T-helper 9 cell (primary cell): ENCODE measurements at regions not wholly inside any gene's neighbourhood (a gene's known extent, or its start where the extent isn't known, plus 50 kb on each side); places are given as distances from the start of the nearest gene placed in this dataset.

Experiments used
- DNase-seq: peaks from one replicate; pipeline ENCODE4 v3.0.0-alpha.2; 2020

DNA sequence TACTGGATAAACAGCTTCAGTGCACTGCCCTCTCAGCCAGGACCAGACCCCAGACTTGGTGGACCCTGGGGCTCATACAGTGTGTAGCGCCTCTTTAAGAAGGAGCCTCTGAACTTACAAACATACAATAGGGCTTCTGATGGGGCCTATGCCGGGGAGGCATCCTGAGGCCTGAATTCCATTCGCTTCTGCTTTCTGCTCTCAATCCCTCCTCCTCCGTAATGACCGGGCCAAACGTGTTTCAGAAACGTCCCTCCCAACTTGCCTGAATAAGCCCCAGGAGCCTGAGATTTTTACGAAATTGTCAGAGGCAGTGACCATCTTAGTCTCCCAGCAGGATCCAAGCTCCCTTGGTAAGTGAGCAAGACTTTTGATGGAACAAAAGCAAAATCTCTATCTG is 128.1 kb upstream of the BOD1 start:
- no peak for DNase-seq

DNA sequence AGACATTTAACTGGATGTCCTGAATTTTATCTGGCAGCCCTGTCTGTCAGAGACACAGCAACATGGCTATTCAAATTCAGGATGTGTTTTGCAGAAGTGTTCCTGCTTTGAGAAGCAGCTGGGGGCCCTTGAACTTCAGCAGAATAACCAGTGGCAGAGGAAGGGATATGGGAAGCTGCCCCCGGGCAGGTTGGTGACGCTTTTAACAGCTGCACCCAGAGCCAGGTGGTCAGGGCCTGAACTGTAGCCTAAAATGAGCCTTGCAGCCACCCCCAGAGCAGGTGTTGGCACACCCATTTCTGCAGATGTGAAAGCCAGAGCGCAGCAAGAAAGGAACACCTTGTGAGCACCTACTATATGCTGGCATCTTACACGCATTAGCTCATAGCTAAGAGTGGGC is 128.7 kb upstream of the BOD1 start:
- no peak for DNase-seq

DNA sequence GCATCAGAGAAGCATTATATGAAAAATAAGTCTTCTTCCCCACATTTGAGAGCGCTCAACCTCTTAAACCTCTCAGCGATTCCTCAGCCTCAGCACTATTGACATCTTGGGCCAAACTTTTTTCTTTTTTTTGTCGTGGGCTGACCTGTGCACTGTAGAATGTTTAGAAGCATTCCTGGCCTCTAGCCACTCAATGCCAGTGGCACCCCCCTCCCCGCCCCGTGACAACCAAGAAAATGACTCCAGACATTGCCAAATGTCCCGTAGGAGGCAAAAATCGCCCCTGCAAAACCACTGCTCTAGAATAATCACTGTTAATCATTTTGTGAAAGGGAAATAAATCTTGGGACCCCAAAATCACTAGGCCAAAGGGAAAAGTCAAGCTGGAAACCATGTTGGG is 129.1 kb upstream of the BOD1 start:
- no peak for DNase-seq

DNA sequence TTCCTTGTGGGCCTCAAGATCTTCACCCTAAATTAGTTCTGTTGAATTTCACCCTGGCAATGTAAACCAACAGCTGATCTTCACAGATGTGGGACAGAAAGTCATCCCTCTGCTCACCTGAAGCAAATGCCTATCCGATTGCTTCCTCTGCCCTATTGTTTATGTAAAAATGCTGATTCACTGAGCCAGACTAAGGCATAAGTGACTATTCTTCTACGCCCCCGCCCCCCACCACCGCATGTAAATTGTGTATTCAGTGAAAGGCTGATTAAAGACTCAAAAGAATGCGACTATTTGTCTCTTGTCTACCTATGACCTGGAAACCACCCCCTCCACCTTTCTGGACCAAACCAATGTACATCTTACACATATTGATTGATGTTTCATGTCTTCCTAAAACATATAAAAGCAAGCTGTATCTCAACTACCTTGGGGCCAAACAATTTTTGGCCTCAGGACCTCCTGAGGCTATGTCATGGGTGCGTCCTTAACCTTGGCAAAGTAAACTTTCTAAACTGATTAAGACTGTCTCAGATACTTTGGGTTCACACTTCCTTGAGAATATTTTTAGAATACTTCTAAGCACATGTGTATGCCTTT is 129.7 kb upstream of the BOD1 start:
- DNase-seq = no peak

DNA sequence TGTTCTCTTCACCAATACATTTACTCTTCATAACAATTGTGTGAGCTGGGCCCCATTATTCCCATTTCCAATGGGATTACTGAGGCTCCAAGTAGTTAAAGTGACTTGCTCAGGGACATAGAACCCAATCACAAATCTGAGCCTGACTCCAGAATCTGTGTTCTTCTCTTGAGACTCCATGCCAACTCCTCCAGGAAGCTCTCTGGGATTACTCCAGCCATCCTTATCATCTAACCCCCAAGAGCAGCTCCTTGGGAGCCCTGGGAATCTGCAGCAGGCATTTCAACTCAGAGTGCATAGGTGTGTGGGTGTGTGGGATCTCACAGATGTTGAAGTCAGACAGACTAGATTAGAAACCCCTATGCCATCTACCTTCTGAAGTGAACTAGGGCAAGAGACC is 131.4 kb upstream of the BOD1 start:
- no peak for DNase-seq

DNA sequence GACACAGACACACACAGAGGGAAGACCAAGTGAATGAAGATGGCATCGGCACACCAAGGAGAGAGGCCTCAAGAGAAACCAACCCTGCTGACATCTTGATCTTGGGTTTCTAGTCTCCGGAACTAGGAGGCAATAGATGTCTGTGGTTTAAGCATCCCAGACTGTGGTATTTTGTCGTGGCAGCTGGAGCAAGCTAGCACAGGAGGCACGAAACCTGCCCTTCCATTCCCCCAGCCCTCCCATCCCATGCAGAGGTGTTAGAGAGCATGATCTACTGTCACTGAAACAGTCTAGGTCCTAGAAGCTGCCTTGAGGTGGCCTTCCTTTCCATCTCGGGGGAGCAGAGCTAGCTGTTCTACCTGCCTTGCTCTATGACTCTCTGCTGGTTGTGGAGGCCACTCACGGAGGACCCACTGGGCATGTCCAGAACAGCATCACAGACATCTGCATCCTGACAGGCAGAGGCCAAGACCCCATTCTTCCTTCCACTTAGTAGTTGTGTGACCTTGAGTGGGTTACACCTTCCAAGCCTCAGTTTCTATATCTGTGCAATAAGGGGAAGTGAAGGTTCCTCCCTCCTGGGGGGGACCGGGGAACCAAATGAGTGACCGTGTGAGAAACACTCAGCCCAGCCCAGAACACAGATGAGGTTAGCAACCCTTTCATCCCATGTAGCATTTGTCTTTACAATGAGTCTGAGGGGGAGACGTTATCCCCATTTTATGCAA is 134.3 kb upstream of the BOD1 start:
- no peak for DNase-seq

DNA sequence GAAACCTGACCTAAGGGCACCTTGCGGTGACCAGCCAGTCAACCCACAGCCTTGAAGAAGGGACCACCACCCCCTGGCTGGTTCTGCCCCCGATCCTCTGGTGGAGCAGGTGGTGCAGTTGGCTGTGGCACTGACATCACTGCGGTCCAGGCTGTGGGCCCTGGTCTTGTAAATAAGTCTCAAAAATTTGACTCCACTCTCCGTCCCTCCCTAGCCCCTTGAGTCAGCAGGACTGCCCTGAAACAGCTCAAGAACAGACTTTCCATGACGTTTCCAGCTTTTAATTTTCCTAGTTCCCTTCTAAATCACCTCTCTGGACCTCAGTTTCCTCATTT is 134.8 kb upstream of the BOD1 start:
- DNase-seq = no peak

DNA sequence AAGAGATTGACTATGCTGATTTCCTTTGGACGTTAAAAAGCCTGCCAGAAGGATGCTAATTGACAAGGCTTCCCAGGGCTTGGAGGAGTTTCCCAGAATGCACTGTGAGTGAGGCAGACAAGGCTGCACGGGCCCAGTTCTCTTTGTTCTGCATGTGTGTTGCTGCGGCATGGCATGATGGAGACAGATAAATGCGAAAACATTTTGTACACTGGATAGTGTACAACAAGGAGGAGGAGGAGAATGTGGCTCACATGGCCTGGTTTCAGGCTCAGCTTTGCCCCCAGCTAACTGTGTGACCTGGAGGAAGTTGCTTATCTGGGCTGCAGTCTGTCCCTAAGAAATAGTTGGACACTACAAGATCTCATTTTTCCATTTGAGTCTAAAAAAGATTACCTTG is 135.5 kb upstream of the CPEB4 start:
- no peak for DNase-seq

DNA sequence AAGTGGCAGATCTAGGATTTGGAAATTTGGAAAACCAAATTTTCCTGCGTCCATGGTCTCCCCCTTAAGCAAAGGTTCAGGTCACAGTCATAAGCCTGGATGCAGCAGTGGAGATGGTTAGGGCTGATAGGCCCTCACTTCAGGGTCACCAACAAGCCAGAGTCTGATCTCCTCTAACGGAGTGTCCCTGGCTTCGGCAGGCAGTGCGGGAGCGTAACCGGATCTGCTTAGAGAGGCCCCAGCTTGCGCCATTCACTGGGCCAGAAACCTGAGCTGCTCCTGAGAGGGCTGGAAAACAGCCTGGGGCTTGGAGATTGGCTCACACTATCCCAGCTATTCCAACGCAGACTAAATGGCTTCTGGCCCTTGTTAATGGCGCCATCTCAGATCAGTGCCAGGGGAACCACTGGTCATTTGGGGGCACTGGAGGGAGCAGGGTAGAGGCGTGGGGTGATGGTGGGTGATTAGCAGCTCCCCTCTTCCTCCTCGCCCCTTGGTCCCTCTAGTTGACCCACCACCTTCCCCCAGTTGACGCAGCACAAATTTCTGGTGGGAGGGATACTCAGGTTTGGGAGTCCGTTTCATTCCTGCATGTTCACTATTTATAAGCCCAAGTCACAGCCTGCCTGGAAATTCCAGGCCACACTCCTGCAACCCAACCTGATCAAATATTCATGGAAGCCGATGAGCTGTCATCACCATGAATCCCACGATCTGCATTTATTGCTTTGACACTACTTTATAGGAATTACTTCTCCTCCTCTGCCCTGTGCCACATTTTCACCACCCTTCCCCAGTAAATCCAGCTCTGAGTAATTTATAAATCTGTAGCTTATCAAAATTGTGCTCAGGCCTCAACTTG is 134.6 kb upstream of the CPEB4 start:
- DNase-seq = no peak

DNA sequence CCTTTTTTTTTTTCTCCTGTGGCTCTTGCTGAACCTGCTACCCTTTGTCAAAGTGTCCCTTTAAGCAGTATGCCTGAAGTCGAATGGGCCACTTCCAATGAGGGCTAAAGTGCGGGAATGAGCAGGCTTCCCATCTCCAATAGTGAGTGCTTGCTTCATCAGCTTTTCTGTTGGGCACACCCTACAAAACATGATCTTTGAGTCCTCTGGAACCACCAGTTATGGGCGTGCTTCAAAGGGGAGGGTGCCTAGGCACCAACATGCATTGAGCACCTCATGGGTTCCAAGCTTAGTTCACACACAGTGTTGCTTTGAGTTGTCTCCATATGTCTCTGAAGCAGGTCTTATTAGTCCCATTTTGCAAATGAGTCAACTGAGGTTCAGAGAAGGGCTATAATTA is 132.8 kb upstream of the CPEB4 start:
- no peak for DNase-seq

DNA sequence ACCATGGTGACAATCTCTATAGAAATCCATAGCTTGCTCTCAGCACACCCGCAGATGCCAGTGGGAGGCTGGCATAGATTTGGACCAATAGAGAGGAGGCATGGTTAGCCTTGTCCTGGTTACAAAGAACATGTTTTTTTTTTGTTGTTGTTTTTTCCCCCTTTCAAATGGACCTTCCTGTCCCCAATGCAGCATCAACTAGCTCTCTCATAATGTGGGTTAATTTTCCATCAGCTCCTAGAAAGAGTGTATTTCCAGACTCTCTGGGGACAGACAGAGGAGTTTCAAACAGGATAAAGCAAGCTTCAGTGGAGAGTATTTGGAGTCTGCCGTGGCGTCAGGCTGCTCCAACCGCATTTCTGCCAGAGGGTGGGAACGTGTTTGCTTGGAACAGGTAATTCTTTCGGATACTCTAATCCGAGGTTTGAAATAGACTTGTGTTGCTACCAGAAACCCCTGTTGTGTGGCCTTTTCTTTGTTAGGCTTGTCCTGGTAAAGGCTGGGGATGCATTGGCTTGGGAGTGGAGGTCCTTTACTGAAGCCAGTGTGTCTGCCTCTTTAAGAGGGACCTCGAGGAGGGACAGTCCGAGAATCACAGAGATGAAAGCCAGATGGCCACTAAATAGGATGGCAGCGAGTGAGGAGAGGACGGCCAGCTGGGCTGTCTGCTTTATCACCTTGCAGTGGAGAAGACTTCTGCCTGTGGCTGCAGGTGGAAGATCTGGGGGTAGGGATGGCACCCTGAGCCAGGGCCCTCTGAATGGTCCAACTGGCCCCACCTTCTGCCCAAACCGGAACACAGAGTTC is 130.5 kb upstream of the CPEB4 start:
- DNase-seq = no peak

DNA sequence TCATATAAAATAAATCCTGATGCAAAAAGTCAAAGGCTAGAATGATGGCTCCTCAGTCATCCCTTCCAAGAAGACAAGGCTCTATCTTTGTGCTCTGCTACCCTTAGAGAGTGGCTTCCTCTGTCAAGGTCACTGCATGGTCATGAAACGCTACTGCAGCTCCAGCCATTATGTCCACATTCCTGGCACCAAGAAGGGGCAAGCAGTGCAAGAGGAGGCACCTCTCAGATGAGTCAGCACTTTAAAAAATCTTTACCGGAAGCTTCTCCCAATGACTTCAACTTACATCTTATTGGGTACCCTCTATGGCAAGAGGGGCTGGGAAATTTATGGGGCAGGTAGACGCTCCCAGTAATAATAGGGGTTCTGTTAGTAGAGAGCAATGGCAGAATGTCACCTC is 129.5 kb upstream of the CPEB4 start:
- no peak for DNase-seq

DNA sequence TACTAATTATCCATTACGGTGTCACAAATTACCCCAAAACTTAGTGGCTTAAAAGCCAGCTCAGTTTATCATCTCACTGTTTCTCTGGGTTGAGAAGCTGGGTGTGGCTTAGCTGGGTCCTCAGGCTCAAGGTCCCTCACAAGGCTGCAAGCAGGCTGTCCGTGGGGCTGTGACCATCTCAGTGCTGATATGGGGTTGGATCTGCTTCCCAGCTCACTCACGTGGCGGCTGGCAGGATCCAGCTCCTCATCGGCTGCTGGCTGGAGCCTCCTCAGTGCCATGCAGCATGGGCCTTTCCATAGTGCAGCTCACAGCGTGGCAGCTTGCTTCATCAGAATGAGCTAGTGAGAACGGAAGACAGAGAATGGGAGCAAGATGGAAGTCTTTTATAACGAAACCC is 128.5 kb upstream of the CPEB4 start:
- DNase-seq = no peak

DNA sequence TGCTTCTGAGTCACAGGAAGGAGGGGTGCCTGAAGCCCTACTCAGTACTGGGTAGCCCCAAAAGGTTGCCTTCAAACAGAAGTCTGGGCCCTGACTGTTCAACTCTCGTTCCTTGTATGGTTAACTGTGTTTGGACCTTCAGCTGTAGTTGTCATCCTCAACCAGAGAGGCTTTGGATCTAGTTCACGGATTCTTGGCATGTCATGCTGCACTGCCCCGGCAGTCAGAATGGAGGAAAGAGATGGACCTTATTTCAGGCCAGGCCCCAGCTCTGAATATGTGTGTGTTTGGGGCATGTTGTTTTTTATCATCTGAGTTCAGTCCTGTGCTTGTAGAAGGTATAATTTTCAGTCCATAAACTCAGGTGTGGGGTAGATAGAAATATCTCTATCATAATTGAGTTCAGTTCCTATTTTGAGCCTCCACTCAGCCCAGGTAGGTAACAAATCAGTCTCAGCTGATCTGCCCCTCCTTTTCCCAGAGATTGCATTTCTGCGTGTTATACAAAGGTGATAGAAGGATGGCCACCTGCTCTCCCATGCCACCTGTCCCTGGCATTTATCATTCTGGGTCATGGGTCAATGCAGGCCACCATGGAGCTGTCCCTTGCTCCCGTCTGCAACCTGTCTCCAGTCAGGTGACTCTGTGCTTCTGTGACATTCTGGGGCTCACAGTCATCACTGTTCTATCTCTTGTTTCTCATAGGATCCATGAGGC is 127.5 kb upstream of the CPEB4 start:
- DNase-seq = no peak

DNA sequence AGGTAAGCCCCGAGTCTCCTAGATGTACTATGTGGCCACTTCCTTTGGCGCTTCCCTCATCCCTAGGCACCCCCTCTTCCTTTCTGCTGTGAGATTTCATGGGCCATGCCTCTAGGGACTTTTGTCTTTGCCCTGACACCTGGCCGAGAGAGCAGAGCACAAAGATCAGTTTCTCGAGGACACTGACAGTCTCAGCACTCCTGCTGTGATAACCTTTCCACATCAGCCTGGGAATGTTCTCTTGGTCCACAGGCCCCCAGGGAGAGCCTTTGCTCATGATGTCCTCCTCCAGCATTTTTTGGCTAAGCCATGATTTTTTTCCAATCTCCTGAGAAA is 127.0 kb upstream of the CPEB4 start:
- no peak for DNase-seq

DNA sequence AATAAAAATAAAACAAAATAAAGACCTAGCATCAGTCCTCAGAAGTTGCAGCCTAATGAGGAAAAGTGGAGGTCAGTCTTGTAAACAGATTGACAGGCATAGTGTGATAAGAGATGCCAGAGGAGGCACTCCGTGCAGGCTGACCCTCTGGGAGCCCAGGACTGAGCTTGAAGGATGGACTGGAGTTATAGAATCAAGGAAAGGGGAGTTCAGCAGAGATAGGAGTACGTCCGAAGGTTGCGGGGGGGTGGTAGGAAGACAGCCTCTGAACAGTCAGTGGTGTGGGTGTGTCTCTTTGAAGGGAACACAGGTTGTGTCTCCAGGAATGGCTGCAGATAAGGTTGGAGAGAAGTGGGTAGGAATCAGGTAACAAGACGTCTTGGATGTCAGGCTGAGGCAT is 126.1 kb upstream of the CPEB4 start:
- DNase-seq = no peak

DNA sequence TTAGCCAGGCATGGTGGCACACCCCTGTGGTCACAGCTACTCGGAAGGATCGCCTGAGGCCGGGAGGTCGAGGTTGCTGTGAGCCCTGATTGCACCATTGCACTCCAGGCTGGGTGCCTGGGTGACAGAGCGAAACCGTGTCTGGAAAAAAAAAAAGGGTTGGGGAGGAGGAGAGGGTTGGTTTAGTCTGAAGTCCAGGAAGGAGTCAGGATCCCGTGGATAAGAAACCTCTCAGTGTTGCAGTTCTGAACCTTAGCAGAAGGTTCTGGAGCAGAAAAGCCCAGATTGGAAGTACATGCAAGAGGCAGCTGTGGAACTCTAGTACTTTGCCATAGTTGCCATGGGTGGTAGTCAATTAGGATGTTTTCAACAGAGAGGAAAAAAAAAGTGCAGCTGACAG is 125.2 kb upstream of the CPEB4 start:
- no peak for DNase-seq

DNA sequence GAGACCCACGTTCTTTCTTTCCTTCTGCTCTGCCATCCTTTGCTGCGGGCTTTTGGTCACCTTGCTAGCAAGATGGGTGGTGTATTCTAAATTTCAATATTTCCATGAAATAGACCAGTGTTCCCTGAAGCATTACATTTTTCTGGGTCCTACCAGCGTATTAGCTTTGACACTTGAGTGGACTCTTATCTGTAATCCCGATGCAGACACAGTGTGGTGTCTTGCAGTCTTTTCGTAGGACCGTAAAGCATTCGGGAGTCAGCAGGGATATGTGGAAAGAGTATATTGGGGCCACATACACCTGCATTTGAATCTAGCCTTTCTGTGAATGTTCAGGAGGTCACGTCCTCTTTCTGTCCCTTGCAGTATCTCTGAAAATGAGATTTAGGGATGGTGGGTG is 124.7 kb upstream of the CPEB4 start:
- no peak for DNase-seq

DNA sequence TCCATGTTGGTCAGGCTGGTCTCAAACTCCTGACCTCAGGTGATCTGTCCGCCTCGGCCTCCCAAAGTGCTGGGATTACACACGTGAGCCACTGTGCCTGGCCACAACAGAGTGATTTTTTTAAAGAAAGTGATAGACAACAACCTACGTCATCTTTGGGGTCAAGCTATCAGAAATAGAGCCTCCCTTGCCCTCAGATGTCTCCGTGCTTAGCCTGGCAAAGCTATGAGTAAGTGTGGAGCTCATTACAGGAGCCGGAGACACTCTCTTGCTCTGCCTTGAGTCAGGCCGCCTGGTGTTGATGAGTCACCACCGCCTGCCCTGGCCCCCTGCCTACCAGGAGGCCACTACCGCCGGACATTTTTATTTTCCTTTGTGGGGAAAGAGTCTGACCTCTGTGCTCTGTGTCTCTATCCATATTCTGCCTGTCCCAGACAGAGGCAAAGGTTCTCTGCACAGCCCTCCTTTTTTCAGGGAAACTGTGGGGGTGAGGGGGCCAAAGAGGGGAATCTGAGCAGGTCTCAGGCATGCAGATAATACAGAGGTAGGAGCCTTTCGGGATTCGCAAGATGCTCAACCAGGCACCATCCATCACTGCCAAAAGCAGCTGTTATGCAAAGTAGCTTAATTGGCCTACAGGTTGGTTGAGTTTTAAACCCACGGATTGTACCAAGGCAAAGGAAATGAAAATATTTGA is 123.7 kb upstream of the CPEB4 start:
- no peak for DNase-seq

DNA sequence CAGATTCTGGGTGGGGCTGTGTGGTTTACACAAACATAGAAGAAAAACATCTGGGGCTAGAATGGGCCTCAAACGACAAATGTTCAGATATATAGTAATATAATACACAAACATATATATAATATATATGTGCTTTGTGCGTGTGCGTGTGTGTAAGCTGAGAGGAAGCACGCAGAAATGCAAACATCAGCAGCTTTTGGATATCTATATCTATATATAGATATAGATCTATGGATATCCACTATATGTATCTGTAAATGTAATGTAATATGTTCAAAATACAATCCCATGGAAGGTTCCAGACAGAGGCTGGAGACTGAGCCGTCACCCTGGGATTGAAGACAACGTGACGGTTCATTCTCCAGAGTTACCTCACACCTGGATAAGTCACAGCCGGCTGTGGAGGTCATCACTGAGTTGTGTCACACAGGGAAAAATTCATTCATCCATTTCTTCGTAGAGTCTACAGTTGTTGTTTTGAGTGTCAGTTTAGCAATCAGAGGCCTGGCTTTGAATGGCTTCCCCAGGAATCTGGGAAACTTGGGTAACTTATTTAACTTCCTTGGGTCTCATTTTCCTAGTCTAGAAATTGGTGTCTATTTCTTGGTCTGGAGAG is 123.0 kb upstream of the CPEB4 start:
- DNase-seq = no peak

DNA sequence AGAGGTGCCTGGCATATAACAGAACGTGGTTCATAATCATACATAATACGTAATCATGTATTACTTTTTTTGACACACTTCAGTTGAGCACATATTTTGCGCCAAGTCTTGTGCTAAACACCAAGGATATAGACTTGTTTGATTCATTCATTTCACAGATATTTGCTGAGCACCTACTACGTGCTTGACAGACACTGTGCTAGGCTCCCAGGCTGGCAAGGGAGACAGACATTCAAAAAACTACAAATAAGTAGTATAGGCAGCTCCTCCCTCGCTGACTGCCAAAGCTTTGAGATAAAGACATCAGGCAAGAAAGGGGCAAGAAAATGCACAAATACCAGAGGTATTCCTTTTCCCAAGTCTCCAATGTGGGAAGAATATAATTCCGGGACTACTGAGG is 122.5 kb upstream of the CPEB4 start:
- DNase-seq = no peak
